ENCODE measurements at regions not wholly inside any gene's neighbourhood (a gene's known extent, or its start where the extent isn't known, plus 50 kb on each side); places are given as distances from the start of the nearest gene placed in this dataset.

- Histone ChIP-seq H3K9me3 (ENCODE audit: insufficient read depth, low read depth, low read length) (no peaks in the 10 kb centered on the region), H3K4me1 (ENCODE audit: insufficient read depth, low read length, poor library complexity, severe bottlenecking) (no peaks in the 10 kb centered on the region), H3K4me2 (ENCODE audit: low read depth, low read length, poor library complexity, severe bottlenecking) (no peak overlapping the region), H3K9me2 (replicated peaks; ENCODE audit: low read depth, low read length) (no peaks in the 10 kb centered on the region), H3K4me3 (ENCODE audit: low read length, poor library complexity, severe bottlenecking) (no peak overlapping the region), H3K9ac (ENCODE audit: low read depth, low read length, poor library complexity, severe bottlenecking) (no peak overlapping the region), H3K36me3 (ENCODE audit: insufficient read depth, low read length) (no peaks in the 10 kb centered on the region), H3F3A (ENCODE audit: low read depth) (no peaks in the 10 kb centered on the region), H3K27me3 (ENCODE audit: insufficient read depth, low read length, poor library complexity, severe bottlenecking) (no peaks in the 10 kb centered on the region), H2AFZ (ENCODE audit: low read length) (no peak overlapping the region), H3K79me2 (ENCODE audit: insufficient read depth, low read length) (no peaks in the 10 kb centered on the region), H4K20me1 (ENCODE audit: insufficient read depth, low read length, poor library complexity, severe bottlenecking) (no peaks in the 10 kb centered on the region)
- TF ChIP-seq EZH2phosphoT487 (IDR thresholded peaks at IDR 0.05; ENCODE audit: borderline replicate concordance) = no peak
- TF ChIP-seq CTCF (conservative IDR thresholded peaks at IDR 0.05; ENCODE audit: low read length) = no peak
These were observed 159.7 kb downstream of the SEMA6D start for GRCh38 chr15:47876986-47877385.

DNA sequence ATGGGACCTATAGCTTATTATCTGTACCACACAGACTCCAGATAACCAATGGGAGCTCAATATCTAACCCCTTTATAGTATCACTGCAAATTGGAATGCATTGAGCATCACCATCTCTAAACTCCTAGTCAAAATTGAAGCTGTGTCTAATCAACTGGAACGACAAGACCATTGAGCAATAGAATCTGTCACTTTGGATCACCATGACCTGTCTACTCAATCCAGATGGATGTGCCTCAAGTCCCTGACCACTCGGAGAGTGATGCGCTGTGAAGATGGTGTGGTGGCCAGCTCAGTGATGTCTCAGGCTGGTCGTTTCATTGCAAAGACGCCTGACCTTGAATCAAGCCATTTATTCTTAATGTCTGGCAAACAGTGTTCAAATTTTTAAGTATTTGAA, 160.5 kb downstream of the SEMA6D start:
- Histone ChIP-seq H3F3A (ENCODE audit: low read depth) (no peaks in the 10 kb centered on the region), H3K4me3 (ENCODE audit: low read length, poor library complexity, severe bottlenecking) (no peak overlapping the region), H3K4me1 (ENCODE audit: insufficient read depth, low read length, poor library complexity, severe bottlenecking) (no peaks in the 10 kb centered on the region), H3K4me2 (ENCODE audit: low read depth, low read length, poor library complexity, severe bottlenecking) (no peak overlapping the region), H3K79me2 (ENCODE audit: insufficient read depth, low read length) (no peaks in the 10 kb centered on the region), H3K27me3 (ENCODE audit: insufficient read depth, low read length, poor library complexity, severe bottlenecking) (no peaks in the 10 kb centered on the region), H3K9ac (ENCODE audit: low read depth, low read length, poor library complexity, severe bottlenecking) (no peak overlapping the region), H4K20me1 (ENCODE audit: insufficient read depth, low read length, poor library complexity, severe bottlenecking) (no peaks in the 10 kb centered on the region), H3K9me3 (ENCODE audit: insufficient read depth, low read depth, low read length) (no peaks in the 10 kb centered on the region), H3K9me2 (replicated peaks; ENCODE audit: low read depth, low read length) (no peaks in the 10 kb centered on the region), H2AFZ (ENCODE audit: low read length) (no peak overlapping the region), H3K36me3 (ENCODE audit: insufficient read depth, low read length) (no peaks in the 10 kb centered on the region)
- no peak for TF ChIP-seq EZH2phosphoT487 (IDR thresholded peaks at IDR 0.05; ENCODE audit: borderline replicate concordance)
- no peak for TF ChIP-seq CTCF (conservative IDR thresholded peaks at IDR 0.05; ENCODE audit: low read length)

DNA sequence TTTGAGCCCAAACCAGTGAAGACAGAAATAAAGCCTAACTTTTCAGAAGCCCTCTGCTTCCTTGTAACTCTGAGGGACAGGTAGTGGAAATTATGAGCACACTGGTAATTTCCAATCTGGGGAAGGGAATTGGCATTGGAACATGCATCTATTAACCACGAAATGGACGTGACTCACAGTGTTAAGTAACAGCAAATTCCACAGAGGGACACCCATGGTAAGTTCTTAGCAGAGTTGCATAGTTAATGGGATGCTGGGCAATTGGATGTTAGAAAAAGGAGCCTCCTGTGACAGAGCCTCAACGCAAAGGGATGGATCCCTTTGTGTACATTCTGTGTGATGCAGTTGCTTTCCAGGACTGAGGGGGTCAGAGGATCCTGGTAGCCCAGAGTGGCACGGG, 168.6 kb downstream of the SEMA6D start:
- H3K9me3 ChIP-seq (ENCODE audit: insufficient read depth, low read depth, low read length) = no peaks in the 10 kb centered on the region
- TF ChIP-seq CTCF (conservative IDR thresholded peaks at IDR 0.05; ENCODE audit: low read length) = no peak
- TF ChIP-seq EZH2phosphoT487 (IDR thresholded peaks at IDR 0.05; ENCODE audit: borderline replicate concordance) = no peak

More for the DNA sequence above, 168.6 kb downstream of the SEMA6D start:
- Histone ChIP-seq H3K79me2 (ENCODE audit: insufficient read depth, low read length) (no peaks in the 10 kb centered on the region), H2AFZ (ENCODE audit: low read length) (no peak overlapping the region), H3K9ac (ENCODE audit: low read depth, low read length, poor library complexity, severe bottlenecking) (no peak overlapping the region), H4K20me1 (ENCODE audit: insufficient read depth, low read length, poor library complexity, severe bottlenecking) (no peaks in the 10 kb centered on the region), H3K4me1 (ENCODE audit: insufficient read depth, low read length, poor library complexity, severe bottlenecking) (no peaks in the 10 kb centered on the region), H3F3A (ENCODE audit: low read depth) (no peaks in the 10 kb centered on the region), H3K4me3 (ENCODE audit: low read length, poor library complexity, severe bottlenecking) (no peak overlapping the region), H3K36me3 (ENCODE audit: insufficient read depth, low read length) (no peaks in the 10 kb centered on the region), H3K27me3 (ENCODE audit: insufficient read depth, low read length, poor library complexity, severe bottlenecking) (no peaks in the 10 kb centered on the region), H3K9me2 (replicated peaks; ENCODE audit: low read depth, low read length) (no peaks in the 10 kb centered on the region), H3K4me2 (ENCODE audit: low read depth, low read length, poor library complexity, severe bottlenecking) (no peak overlapping the region)

All from Loucy (cell line).